ENCODE measurements at regions not wholly inside any gene's neighbourhood (a gene's known extent, or its start where the extent isn't known, plus 50 kb on each side); places are given as distances from the start of the nearest gene placed in this dataset.

DNA sequence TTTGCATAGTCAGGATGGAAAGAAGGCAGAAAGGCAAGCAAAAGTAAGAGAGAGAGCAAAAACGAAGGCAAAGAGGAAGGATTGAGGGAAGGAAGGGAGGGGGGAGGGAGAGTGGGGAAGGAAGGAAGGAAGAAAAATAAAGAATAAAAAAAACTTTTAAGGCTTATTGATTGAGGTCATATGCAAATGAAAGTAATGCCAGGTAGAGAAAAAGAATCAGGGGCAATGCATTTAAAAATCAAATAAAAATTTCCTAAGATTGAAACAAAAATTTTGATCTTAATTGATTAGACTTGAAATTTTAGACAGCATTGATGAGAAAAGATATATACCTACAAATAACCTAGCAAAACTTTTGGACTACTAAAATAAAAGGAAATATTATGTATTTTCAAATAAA lies 153.9 kb upstream of the KIF2B start:
- CTCF ChIA-PET, result no interaction called here
- Mint-ChIP-seq H3K27ac (no peak overlapping the region), H3K4me3 (no peak overlapping the region), H3K4me1 (no peaks in the 10 kb centered on the region), H3K36me3 (no peaks in the 10 kb centered on the region), H3K9me3 (peaks cover 24% of the 10 kb centered on the region), H3K27me3 (no peaks in the 10 kb centered on the region)
- DNase-seq, result no peak

DNA sequence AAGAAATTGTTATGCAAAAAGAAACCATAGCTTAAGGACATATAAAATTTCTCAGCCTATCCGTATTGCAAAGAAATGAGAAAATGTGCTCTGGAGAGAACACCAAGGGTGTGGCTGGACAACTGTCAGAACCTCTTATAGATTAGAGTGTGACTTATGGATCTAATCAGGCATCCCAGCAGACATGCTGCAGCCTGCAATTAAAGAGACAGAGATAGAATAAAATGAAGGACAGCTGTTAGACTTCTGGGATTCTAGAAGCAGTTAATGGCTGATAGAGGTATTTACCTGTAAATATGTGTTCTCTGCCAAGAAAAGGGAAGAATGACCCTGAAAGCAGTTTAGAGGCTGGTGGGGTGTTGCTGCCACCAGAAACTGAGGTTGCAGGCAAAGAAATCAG lies 160.1 kb upstream of the KIF2B start:
- H3K4me3 Mint-ChIP-seq, result no peak overlapping the region
- no peak for DNase-seq
- no peaks in the 10 kb centered on the region for H3K4me1 Mint-ChIP-seq
- no peaks in the 10 kb centered on the region for H3K27me3 Mint-ChIP-seq
- H3K36me3 Mint-ChIP-seq, result no peaks in the 10 kb centered on the region
- no peak overlapping the region for H3K27ac Mint-ChIP-seq
- H3K9me3 Mint-ChIP-seq, result peaks cover 16% of the 10 kb centered on the region
- CTCF ChIA-PET, result no interaction called here

DNA sequence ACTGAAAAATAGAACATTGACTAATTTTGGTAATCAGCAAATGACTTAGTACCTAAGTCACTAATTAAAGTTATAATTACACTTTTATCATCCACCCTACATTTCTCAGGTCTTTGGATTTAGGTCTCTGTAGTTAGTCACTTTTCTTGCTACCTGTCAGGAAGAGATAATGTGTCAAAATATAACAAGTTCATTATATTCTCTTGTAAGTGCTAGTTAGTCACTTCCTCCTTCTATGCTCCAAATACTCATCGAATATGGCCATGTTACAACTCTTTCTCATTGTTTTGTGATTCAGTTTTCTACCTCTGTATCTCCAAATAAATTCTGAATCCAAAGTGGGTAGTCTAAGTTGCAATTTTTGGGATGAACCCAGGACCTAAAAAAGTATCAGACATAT lies 163.5 kb upstream of the KIF2B start:
- DNase-seq, result no peak
- H3K27me3 Mint-ChIP-seq, result no peaks in the 10 kb centered on the region
- H3K4me1 Mint-ChIP-seq, result no peaks in the 10 kb centered on the region
- H3K4me3 Mint-ChIP-seq, result no peak overlapping the region
- H3K36me3 Mint-ChIP-seq, result no peaks in the 10 kb centered on the region
- no peak overlapping the region for H3K27ac Mint-ChIP-seq
- CTCF ChIA-PET, result no interaction called here
- H3K9me3 Mint-ChIP-seq, result peaks cover 10% of the 10 kb centered on the region

DNA sequence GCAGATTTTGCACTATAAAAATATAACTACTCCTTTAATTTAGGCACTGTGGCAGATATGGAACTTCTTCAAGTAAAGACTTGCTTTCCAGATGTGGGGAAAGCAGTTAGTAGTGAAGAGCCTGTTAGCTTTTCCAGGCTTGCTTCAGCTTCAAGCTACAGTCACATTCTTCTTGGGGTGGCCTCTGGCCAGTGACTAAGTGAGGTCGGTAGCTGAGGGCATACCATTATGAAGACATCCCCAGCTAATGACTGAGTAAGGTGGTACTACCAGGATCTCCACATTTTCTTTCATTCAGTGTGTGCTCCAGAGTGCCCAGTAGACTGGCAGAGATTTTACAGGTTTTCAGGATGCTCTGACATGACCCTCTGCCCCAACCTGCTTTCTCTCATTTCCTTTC lies 167.1 kb upstream of the KIF2B start:
- CTCF ChIA-PET, result no interaction called here
- Mint-ChIP-seq H3K27ac (no peak overlapping the region), H3K9me3 (peaks cover 3% of the 10 kb centered on the region), H3K4me3 (no peak overlapping the region), H3K27me3 (no peaks in the 10 kb centered on the region), H3K36me3 (no peaks in the 10 kb centered on the region), H3K4me1 (no peaks in the 10 kb centered on the region)
- DNase-seq, result no peak

DNA sequence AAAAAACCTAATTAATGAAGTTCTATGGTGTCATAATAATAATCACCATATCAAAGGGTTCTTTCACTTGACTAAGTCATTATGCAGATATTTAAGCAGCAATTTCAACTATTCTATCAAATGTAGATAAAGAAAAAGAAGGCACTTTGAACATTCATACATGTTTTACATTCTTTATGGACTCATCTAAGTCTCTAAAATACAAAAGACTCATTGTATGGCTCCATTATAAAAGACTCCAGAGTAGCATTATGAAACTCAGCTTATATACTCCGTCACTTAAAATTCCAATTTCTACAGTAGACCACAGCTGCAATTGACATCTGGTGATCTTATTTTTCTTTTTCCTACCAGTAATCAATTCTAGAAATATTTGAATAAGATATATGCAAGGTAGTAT lies 173.5 kb upstream of the KIF2B start:
- Mint-ChIP-seq H3K27ac (no peak overlapping the region), H3K27me3 (no peaks in the 10 kb centered on the region), H3K4me1 (no peaks in the 10 kb centered on the region), H3K9me3 (peaks cover 5% of the 10 kb centered on the region), H3K36me3 (no peaks in the 10 kb centered on the region), H3K4me3 (no peak overlapping the region)
- CTCF ChIA-PET, result no interaction called here
- DNase-seq, result no peak

DNA sequence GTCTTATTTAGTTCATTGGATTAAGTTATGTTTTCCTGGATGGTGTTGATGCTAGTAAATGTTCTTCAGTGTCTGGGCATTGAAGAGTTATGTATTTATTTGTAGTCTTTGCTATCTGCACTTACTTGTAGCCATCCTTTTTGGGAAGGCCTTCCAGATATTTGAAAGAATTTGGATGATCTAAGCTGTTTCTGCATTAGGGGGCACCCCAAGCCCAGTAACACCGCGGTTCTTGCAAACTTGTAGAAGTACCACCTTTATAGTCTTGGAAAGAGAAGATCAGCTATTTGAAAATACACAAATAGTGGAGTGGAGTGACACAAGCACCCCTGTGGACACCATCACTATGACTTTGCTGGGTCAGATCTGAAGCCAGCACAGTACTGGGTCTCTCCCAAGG lies 175.9 kb upstream of the KIF2B start:
- Mint-ChIP-seq H3K4me1 (no peaks in the 10 kb centered on the region), H3K9me3 (peaks cover 13% of the 10 kb centered on the region), H3K36me3 (no peaks in the 10 kb centered on the region), H3K27ac (no peak overlapping the region), H3K4me3 (no peak overlapping the region), H3K27me3 (no peaks in the 10 kb centered on the region)
- DNase-seq, result no peak
- CTCF ChIA-PET, result no interaction called here

DNA sequence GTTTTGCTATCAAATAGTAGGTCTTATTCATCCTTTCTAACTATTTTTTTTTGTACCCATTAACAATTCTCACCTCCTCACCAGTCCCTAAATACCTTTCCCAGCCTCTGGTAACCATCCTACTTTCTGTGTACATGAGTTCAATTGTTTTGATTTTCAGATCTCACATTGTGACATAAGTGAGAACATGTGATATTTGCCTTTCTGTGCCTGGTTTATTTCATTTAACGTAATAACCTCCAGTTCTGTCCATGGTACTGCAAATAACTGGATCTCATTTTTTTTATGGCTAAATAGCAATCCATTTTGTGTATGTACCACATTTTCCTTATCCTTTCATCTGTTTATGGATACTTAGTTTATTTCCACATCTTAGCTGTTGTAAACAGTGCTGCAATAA lies 181.9 kb upstream of the KIF2B start:
- CTCF ChIA-PET, result no interaction called here
- Mint-ChIP-seq H3K36me3 (no peaks in the 10 kb centered on the region), H3K4me1 (no peaks in the 10 kb centered on the region), H3K9me3 (peaks cover 15% of the 10 kb centered on the region), H3K4me3 (no peak overlapping the region), H3K27ac (no peak overlapping the region), H3K27me3 (no peaks in the 10 kb centered on the region)
- no peak for DNase-seq

DNA sequence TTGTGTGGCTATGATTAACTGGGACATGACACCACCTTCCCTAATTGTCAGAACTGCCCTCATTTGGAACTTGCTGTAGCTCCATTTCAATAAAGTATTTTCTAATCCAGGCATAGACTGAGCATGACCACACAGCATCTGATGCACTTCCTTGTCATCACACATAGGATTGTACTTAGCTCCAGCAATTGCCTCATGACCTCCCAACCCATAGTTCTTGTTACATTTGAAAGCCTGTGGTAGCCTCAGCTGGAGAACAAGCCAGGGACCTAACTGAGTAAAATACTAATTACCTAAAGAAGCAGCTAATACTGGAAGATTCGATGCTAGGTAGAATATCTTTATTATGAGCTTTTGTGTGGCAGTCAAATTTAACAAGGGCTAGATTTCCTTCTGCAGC lies 187.3 kb upstream of the KIF2B start:
- H3K27ac Mint-ChIP-seq, result no peak overlapping the region
- H3K4me1 Mint-ChIP-seq, result no peaks in the 10 kb centered on the region
- H3K36me3 Mint-ChIP-seq, result no peaks in the 10 kb centered on the region
- no peak overlapping the region for H3K4me3 Mint-ChIP-seq
- DNase-seq, result no peak
- H3K9me3 Mint-ChIP-seq, result peaks cover 7% of the 10 kb centered on the region
- no peaks in the 10 kb centered on the region for H3K27me3 Mint-ChIP-seq
- CTCF ChIA-PET, result no interaction called here

DNA sequence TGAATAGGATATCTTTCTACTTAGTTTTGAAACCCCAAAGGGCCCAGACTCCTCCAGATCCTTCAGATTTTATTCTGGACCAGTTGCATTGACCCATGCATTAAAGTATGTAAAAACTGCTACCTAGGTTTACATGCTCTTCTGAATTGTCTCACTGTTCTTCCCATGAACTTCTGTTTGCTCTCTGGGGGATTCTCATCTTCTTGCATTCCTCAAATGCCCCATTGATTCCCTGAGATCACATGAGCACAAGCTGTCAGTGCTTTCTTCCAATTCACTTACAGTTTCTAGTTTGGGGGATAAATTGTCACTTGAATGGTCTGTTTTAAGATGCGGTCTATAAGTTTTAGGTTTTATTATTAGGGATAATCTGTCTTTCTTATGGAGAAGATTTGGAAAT lies 188.9 kb upstream of the KIF2B start:
- Mint-ChIP-seq H3K36me3 (no peaks in the 10 kb centered on the region), H3K27ac (no peak overlapping the region), H3K4me1 (no peaks in the 10 kb centered on the region), H3K27me3 (no peaks in the 10 kb centered on the region), H3K9me3 (peaks cover 7% of the 10 kb centered on the region), H3K4me3 (no peak overlapping the region)
- CTCF ChIA-PET, result no interaction called here
- no peak for DNase-seq

DNA sequence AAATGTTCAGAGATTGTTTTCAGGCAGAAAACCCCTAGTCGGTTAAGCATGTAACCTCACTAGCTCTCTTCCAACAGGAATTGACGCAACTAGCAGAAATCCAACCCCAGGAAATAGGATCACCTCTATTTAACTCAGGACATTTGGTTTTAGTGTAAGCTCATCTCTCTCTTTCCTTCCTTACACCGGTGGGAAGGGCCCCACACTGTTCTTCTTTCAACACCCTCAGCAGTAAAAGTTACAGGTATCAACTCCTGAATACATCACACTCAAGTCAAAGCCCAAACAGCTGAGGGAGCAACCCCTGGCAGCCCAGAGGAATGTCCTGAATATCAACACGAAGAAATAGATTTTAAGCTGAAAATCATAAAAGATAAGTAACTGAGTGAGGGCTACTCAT lies 191.2 kb upstream of the KIF2B start:
- Mint-ChIP-seq H3K4me1 (no peaks in the 10 kb centered on the region), H3K9me3 (peaks cover 4% of the 10 kb centered on the region), H3K4me3 (no peak overlapping the region), H3K36me3 (no peaks in the 10 kb centered on the region), H3K27me3 (no peaks in the 10 kb centered on the region), H3K27ac (no peak overlapping the region)
- CTCF ChIA-PET, result no interaction called here
- DNase-seq, result no peak

DNA sequence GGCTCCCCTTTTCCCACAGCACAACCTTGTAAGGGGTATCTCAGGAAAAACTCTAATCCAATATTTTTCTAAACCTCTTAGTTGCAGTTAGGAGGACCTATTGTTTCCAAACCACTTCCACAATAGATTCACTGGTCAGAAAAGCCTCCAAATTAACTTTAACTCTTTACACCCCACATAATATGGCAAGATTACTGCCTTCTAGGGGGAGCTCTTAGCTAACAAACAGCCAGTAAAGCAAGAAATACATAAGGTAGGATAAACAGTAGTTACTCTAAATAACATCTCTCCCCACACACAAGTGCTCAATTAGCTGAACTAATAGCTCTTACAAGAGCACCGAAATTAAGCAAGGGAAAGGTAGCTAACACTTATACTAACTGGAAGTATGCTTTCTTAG lies 192.1 kb upstream of the KIF2B start:
- Mint-ChIP-seq H3K27me3 (no peaks in the 10 kb centered on the region), H3K4me3 (no peak overlapping the region), H3K36me3 (no peaks in the 10 kb centered on the region), H3K27ac (no peak overlapping the region), H3K4me1 (no peaks in the 10 kb centered on the region), H3K9me3 (peaks cover 3% of the 10 kb centered on the region)
- CTCF ChIA-PET, result no interaction called here
- DNase-seq, result no peak

DNA sequence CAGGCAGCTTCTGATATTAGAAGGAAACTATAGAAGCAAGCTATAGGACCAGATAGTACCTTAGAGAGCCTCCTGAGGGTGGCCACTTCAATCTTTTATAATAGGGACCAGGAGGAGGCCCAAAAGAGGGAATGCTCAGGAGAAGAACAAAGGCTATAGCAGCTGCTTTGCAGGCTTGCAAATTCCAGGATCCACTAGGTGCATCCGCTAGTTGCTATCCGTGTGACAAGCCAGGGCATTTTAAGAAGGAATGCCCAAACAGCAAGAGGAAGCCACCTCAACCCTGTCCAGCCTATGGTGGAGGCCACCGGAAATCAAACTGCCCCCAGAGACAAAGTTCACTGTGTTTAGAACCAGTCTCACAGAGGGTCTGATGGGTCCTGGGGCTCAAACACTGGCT lies 192.6 kb upstream of the KIF2B start:
- no peaks in the 10 kb centered on the region for H3K27me3 Mint-ChIP-seq
- no peaks in the 10 kb centered on the region for H3K36me3 Mint-ChIP-seq
- no peak for DNase-seq
- CTCF ChIA-PET, result no interaction called here
- H3K9me3 Mint-ChIP-seq, result peaks cover 3% of the 10 kb centered on the region
- no peak overlapping the region for H3K4me3 Mint-ChIP-seq
- no peak overlapping the region for H3K27ac Mint-ChIP-seq
- no peaks in the 10 kb centered on the region for H3K4me1 Mint-ChIP-seq

DNA sequence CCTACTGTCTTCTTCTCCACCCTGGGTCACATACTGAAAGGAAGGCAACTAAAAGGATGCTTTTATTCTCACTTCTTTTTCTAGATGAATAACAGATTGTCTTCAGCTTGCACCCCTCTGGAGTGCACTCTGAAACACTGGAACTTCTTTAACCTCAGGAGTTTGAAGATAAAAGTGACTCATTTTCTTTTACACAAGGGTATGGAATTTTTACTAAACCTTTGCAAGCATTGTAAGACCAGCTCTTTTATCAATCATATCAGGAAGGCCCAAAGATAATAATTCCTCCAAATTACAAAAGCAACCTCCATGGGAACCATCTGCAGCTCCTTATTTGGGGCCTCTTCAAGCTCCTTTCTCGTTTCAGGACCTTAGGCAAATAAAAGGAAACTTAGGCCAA lies 193.5 kb upstream of the KIF2B start:
- no peak overlapping the region for H3K4me3 Mint-ChIP-seq
- no peaks in the 10 kb centered on the region for H3K4me1 Mint-ChIP-seq

DNA sequence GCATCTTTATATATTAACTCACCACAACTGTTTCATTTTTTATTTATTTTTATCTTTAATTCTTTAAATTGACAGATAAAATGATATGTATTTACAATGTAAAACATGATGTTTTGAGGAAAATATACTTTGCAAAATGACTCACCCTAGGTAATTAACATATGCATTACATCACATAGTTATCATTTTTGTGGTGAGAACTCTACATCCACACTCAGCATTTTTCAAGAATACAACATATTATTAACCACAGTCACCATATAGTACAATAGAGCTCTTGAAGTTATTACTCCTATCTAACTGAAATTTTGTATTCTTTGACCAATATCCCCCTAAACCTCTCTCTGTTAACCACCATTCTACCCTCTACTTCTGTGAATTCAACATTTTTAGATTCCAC lies 194.7 kb upstream of the KIF2B start:
- Mint-ChIP-seq H3K27ac (no peak overlapping the region), H3K4me1 (no peaks in the 10 kb centered on the region), H3K9me3 (peaks cover under 1% of the 10 kb centered on the region), H3K4me3 (no peak overlapping the region), H3K36me3 (no peaks in the 10 kb centered on the region), H3K27me3 (no peaks in the 10 kb centered on the region)
- CTCF ChIA-PET, result no interaction called here
- no peak for DNase-seq

More for the DNA sequence above, 193.5 kb upstream of the KIF2B start:
- DNase-seq, result no peak
- H3K27ac Mint-ChIP-seq, result no peak overlapping the region
- H3K9me3 Mint-ChIP-seq, result peaks cover 3% of the 10 kb centered on the region
- no peaks in the 10 kb centered on the region for H3K36me3 Mint-ChIP-seq
- H3K27me3 Mint-ChIP-seq, result no peaks in the 10 kb centered on the region
- CTCF ChIA-PET, result no interaction called here

DNA sequence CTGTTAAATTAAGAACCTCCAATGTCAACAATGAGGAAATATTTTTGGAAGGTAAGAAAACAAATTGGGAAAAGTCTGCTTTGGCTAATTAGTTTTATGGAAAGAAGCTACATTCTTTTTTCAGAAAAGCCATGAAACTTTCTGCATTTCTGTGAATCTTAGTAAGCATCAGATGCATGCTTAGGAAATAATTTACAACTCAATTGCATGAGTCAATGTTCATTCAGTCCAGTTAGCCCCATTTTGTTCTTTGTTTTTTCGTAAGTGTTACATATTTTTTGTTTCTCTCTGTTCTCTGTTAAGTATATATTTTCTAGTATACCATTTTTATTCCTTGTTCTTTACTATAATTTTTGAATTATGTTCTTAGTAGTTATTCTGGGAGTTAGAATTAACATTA lies 195.2 kb upstream of the KIF2B start:
- H3K27ac Mint-ChIP-seq, result no peak overlapping the region
- H3K9me3 Mint-ChIP-seq, result no peaks in the 10 kb centered on the region
- H3K4me3 Mint-ChIP-seq, result no peak overlapping the region
- H3K27me3 Mint-ChIP-seq, result no peaks in the 10 kb centered on the region
- no peaks in the 10 kb centered on the region for H3K36me3 Mint-ChIP-seq
- no peak for DNase-seq
- no peaks in the 10 kb centered on the region for H3K4me1 Mint-ChIP-seq
- CTCF ChIA-PET, result no interaction called here

DNA sequence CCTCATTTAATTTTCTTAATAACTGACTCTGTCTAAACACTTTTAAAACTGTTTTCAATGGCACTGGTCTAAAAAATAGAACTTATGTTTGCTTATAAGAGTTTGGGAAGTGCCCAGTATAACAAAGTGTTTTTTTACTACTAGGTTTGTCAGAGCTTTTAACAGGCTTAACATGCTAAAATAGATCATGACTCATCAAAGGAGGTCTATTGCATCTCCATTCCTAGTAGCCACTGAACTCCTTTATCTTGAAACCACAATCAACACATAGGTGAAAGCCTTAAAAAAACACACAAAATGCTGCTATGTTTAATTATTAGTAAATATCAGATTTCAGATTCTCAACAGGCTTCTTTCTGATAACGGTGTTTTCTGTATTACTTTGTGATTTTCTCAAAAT lies 196.4 kb upstream of the KIF2B start:
- Mint-ChIP-seq H3K27me3 (no peaks in the 10 kb centered on the region), H3K27ac (no peak overlapping the region), H3K4me3 (no peak overlapping the region), H3K4me1 (no peaks in the 10 kb centered on the region), H3K9me3 (no peaks in the 10 kb centered on the region), H3K36me3 (no peaks in the 10 kb centered on the region)
- DNase-seq, result no peak
- CTCF ChIA-PET, result no interaction called here
